HG03521 (cell line): ENCODE measurements at regions not wholly inside any gene's neighbourhood (a gene's known extent, or its start where the extent isn't known, plus 50 kb on each side); places are given as distances from the start of the nearest gene placed in this dataset.

Experiments used
- ATAC-seq: cut with Tn5 transposase; IDR thresholded peaks from one replicate; pipeline ENCODE4 v1.9.1; 2021; ENCODE audit warnings: mild to moderate bottlenecking, moderate library complexity; ENCODE audit not compliant: unreplicated experiment

- ATAC-seq = no peak
These were observed 94.3 kb downstream of the CEBPB start for GRCh38 chr20:50284811-50285375.

- ATAC-seq = no peak
These were observed 94.9 kb downstream of the CEBPB start for GRCh38 chr20:50285376-50286173.

- ATAC-seq = no peak
These were observed 95.5 kb downstream of the CEBPB start for GRCh38 chr20:50286174-50286511.

- no peak for ATAC-seq
These were observed 96.0 kb downstream of the CEBPB start for GRCh38 chr20:50286609-50287008.

- ATAC-seq = no peak
These were observed 96.9 kb downstream of the CEBPB start for GRCh38 chr20:50287512-50287911.

GRCh38 chr20:50288128-50288623, 97.5 kb downstream of the CEBPB start:
- ATAC-seq = no peak

GRCh38 chr20:50289581-50289980, 99.0 kb downstream of the CEBPB start:
- ATAC-seq = no peak

- ATAC-seq = no peak
These were observed 99.5 kb downstream of the CEBPB start for GRCh38 chr20:50290112-50290511.

GRCh38 chr20:50290808-50291207, 100.2 kb downstream of the CEBPB start:
- no peak for ATAC-seq

- no peak for ATAC-seq
These were observed 100.8 kb downstream of the CEBPB start for GRCh38 chr20:50291254-50292078.

GRCh38 chr20:50292079-50292590, 101.5 kb downstream of the CEBPB start:
- no peak for ATAC-seq

- ATAC-seq = no peak
These were observed 102.1 kb downstream of the CEBPB start for GRCh38 chr20:50292591-50293283.

- no peak for ATAC-seq
These were observed 102.9 kb downstream of the CEBPB start for GRCh38 chr20:50293284-50294139.

GRCh38 chr20:50294164-50295088, 103.8 kb downstream of the CEBPB start:
- ATAC-seq = no peak

- ATAC-seq = no peak
These were observed 104.7 kb downstream of the CEBPB start for GRCh38 chr20:50295345-50295744.

GRCh38 chr20:50295762-50296449, 105.3 kb downstream of the CEBPB start:
- no peak for ATAC-seq

GRCh38 chr20:50296450-50297375, 106.1 kb downstream of the CEBPB start:
- ATAC-seq = no peak
